Osteocyte (in vitro differentiated cells): ENCODE measurements at regions not wholly inside any gene's neighbourhood (a gene's known extent, or its start where the extent isn't known, plus 50 kb on each side); places are given as distances from the start of the nearest gene placed in this dataset.

Experiments
- DNase-seq: peaks from one replicate; pipeline ENCODE4 v3.0.0; 2021; ENCODE audit warnings: mixed read lengths; ENCODE audit not compliant: unreplicated experiment; ENCODE audit errors: extremely low spot score
- H3K27ac Mint-ChIP-seq: one replicate; pipeline ENCODE4 v1.8.0; 2021; ENCODE audit warnings: mild to moderate bottlenecking, mixed read lengths; ENCODE audit not compliant: unreplicated experiment
- H3K27me3 Mint-ChIP-seq: one replicate; pipeline ENCODE4 v1.8.0; 2021; ENCODE audit warnings: mixed read lengths; ENCODE audit not compliant: unreplicated experiment
- H3K36me3 Mint-ChIP-seq: one replicate; pipeline ENCODE4 v1.8.0; 2021; ENCODE audit warnings: mixed read lengths; ENCODE audit not compliant: unreplicated experiment
- H3K4me1 Mint-ChIP-seq: one replicate; pipeline ENCODE4 v1.8.0; 2021; ENCODE audit warnings: mixed read lengths; ENCODE audit not compliant: unreplicated experiment
- H3K4me3 Mint-ChIP-seq: one replicate; pipeline ENCODE4 v1.8.0; 2021; ENCODE audit warnings: mild to moderate bottlenecking, moderate library complexity, mixed read lengths; ENCODE audit not compliant: unreplicated experiment
- H3K9me3 Mint-ChIP-seq: one replicate; pipeline ENCODE4 v1.8.0; 2021; ENCODE audit warnings: mixed read lengths; ENCODE audit not compliant: unreplicated experiment
- TF ChIP-seq, protein P1 (sequence below): fragments of 200-600 bp; sonication (generic); IDR thresholded peaks from 2 replicates; pipeline ENCODE4 v1.5.0; 2021; ENCODE audit warnings: antibody characterized with exemption, mild to moderate bottlenecking, moderate library complexity

DNA sequence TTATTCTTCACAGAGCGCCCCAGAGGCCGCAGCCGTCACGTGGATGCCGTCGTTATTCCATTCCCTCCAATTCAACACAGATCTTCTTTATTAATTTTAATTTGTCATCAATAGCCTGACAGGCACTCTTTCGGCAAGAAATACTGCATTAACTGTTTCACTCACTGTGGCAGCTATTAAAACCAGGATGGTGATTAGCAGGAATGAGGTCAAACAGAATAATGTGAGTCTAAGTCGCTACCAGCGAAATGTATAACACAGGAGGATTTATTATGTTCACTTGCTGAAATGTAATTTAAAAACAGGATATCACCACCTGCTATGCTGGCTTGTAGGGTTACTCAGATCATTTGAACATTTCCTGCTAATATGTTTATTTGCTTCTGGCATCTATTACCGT, 74.2 kb upstream of the MGMT start:
- H3K27me3 Mint-ChIP-seq, result no peaks in the 10 kb centered on the region
- no peaks in the 10 kb centered on the region for H3K4me1 Mint-ChIP-seq
- no peaks in the 10 kb centered on the region for H3K36me3 Mint-ChIP-seq
- H3K4me3 Mint-ChIP-seq, result no peak overlapping the region
- no peak for DNase-seq
- peaks cover 16% of the 10 kb centered on the region for H3K9me3 Mint-ChIP-seq
- TF ChIP-seq, protein P1, sequence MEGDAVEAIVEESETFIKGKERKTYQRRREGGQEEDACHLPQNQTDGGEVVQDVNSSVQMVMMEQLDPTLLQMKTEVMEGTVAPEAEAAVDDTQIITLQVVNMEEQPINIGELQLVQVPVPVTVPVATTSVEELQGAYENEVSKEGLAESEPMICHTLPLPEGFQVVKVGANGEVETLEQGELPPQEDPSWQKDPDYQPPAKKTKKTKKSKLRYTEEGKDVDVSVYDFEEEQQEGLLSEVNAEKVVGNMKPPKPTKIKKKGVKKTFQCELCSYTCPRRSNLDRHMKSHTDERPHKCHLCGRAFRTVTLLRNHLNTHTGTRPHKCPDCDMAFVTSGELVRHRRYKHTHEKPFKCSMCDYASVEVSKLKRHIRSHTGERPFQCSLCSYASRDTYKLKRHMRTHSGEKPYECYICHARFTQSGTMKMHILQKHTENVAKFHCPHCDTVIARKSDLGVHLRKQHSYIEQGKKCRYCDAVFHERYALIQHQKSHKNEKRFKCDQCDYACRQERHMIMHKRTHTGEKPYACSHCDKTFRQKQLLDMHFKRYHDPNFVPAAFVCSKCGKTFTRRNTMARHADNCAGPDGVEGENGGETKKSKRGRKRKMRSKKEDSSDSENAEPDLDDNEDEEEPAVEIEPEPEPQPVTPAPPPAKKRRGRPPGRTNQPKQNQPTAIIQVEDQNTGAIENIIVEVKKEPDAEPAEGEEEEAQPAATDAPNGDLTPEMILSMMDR, result no peak
- no peak overlapping the region for H3K27ac Mint-ChIP-seq

DNA sequence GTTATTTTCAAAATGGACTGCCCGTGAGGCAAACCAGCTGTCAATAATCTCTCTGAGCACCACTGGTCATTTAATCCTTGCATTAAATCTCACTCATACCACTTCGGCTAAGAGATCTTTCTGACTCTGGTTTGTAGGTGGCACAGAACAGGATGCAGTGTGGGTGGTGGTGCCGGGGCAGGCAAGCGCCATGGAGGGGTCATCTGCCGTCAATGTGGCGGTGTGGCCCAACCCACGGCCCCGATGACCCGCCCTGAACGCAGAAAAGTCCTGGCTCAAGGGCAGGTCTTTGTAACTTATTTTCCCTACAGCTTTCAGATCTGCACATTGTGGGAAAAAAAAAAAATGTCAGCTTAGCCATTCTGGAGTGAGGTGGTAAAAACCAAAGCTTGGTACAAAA, 73.2 kb upstream of the MGMT start:
- Mint-ChIP-seq H3K27ac (no peak overlapping the region), H3K9me3 (peaks cover 16% of the 10 kb centered on the region), H3K36me3 (no peaks in the 10 kb centered on the region), H3K4me3 (no peak overlapping the region), H3K27me3 (no peaks in the 10 kb centered on the region), H3K4me1 (no peaks in the 10 kb centered on the region)
- DNase-seq, result peak; percentile 74
- TF ChIP-seq, protein P1, result no peak

DNA sequence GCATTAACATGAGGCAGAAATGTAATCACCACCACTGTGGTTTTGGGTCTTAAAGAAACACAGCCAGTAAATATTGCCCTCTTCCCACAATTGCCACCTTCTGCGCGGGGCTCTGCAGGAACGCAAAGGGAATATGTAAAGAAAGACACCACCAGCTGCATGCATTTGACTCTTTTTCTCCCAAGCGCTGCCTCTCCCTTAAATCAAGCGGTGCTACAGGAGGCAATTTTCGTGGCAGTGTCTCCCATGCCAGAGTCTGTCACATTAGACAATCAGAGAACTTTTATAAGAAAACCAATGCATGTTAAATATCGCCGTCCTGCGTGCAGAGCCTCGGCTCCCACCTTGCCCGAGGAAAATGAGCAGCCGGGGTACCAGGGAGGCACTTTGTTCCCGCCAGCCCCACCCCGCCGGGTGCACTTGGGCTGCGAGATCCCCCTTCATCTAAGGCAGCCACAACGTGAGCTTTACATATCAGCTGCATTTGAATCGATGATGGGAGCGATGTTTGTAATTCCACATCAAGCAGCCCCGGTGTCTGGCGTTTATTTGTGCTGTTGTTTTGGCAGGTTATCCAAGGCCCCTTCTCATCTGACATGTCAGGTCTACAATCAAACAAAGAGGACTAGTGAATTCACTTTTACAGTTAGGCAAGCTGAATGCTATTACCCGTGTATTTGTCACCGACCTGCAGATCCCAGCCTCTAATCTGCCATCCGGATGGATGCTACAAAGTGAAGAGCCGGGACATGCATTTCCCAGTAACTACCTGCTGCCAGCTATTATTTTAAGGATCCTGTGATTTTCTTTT, 72.3 kb upstream of the MGMT start:
- Mint-ChIP-seq H3K4me1 (no peaks in the 10 kb centered on the region), H3K4me3 (no peak overlapping the region), H3K36me3 (no peaks in the 10 kb centered on the region), H3K27me3 (no peaks in the 10 kb centered on the region), H3K9me3 (peaks cover 13% of the 10 kb centered on the region), H3K27ac (no peak overlapping the region)
- TF ChIP-seq, protein P1, result no peak
- peak; percentile 81 for DNase-seq

DNA sequence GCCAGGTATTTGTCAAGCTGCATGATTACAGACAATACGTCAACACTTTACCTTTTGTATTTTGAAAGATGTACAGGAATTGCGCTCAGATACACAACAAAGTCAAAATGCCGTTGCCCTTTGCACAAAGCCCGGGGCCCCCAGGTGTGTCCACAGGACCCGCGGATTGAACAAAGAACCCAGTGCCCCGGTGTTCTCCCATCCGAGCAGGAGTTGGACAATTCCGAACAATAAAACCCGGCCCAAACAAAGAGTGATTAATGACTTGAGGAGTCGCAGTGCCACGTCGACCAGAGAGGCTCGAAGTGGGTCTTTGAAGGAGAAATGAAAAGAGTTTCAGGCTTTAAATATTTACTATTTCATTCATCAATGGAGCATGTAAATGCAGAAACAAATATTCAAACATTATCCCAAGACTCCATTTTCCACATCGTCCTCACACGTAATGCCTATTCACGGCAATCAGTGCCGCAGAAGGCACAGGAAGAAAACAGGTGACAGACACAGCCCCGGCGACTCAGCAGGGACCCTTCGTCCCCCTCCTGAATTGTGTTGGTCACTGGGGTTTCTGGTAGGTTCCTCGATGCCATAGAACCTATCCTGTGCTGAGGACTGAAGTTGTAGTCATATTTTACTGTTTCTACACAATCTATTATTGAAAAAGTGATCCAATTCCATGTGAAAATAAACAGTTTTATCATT, 70.9 kb upstream of the MGMT start:
- Mint-ChIP-seq H3K27me3 (no peaks in the 10 kb centered on the region), H3K27ac (no peak overlapping the region), H3K4me3 (no peak overlapping the region), H3K36me3 (no peaks in the 10 kb centered on the region), H3K9me3 (peaks cover 6% of the 10 kb centered on the region), H3K4me1 (no peaks in the 10 kb centered on the region)
- peak; percentile 76 for DNase-seq
- TF ChIP-seq, protein P1, result no peak
